NCI-H446 (cell line): ENCODE measurements at regions not wholly inside any gene's neighbourhood (a gene's known extent, or its start where the extent isn't known, plus 50 kb on each side); places are given as distances from the start of the nearest gene placed in this dataset.
"Not testable (repeated sequence)": the region's sequence is repeated elsewhere in the genome, so short reads cannot be mapped to it uniquely, and the experiment has no call there.

ENCODE experiments used
- DNase-seq, 2 experiments: peaks; one replicate each; lab custom pipeline; 2025; lab: John Stamatoyannopoulos, UW

DNA sequence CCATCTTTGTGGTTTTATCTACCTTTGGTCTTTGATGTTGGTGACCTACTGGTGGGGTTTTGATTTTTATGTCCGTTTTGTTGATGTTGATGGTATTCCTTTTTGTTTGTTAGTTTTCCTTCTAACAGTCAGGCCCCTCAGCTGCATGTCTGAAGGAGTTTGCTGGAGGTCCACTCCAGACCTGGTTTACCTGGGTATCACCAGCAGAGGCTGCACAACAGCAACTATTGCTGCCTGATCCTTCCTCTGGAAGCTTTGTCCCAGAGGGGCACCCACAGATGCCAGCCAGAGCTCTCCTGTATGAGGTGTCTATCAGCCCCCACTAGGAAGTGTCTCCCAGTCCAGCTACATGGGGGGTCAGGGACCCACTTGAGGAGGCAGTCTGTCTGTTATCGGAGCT, 199.3 kb upstream of the WDFY3 start:
- DNase-seq: no peak

DNA sequence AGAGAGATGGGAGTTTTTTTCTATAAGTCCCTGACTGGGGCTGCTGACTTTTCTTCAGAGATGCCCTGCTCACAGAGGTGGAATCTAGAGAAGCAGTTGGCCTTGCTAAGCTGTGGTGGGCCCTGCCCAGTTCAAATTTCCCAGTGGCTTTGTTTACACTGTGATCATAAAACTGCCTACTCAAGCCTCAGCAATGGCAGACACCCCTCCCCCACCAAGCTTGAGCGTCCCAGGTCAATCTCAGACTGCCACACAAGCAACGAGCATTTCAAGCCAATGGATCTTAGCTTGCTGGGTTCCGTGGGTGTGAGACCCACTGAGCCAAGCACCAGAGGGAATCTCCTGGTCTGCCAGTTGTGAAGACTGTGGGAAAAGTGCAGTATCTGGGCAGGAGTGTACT, 199.8 kb upstream of the WDFY3 start:
- no peak for DNase-seq

DNA sequence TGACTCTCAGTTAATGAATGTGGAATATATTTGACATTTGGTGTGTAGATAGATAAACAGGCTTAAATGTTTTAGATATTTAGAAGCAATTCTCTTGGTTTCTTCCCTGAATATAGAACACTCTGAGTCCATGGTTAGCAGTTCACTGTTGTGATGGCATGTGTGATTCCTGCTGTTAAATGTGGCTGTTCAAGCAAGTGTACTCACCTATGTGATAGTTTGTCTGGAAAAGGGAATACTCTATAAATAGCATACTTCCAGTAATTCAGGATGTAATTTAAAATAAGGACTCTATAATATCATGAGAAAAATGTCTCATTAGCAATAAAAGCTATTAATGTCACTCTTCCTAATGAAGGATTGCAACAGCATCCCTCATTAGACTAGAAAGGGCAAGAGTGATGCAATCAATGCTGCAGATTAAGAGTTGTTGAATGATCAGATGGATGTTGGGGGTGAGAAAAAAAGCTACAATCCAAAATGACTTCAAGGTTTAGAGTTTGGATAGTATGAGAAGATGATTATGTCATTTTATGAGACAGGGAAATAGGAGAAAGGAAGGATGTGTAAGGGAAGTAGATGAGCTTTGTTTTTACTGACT, 201.8 kb upstream of the WDFY3 start:
- DNase-seq: no peak

DNA sequence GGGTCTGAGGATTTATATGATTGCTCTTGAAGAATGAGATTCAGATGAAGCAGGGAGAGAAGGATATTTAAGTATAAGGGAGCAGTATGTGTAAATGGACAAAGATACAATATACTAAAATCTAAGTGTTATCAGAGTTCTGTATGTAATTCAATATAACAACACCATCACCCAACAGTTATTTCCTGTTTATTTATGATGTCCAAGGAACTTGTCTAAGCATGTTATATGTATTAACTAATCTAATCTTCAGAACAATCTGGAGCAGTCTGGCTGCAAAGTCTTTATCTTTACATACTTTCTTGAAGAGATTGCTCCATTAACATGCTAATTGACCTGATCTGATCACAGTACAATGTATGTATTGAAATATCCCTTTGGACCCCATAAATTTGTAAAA, 203.8 kb upstream of the WDFY3 start:
- DNase-seq: no peak

DNA sequence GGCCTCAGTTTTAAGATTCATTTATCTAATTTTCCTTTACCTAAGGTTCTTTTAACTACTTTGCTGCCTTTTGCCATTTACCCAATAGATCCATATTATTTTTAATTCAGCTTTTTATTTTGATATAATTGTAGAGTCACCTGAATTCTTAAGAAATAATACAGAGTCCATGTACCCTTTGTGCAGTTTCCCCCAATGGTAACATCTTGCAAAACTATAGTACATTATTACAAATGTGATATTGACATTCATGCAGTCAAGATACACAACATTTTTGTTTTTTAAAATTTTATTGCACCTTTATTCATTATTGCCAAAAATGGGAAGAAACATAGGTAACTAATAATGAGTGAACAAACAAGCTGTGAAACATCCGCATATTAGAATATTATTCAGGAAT, 208.7 kb upstream of the WDFY3 start:
- no peak for DNase-seq

DNA sequence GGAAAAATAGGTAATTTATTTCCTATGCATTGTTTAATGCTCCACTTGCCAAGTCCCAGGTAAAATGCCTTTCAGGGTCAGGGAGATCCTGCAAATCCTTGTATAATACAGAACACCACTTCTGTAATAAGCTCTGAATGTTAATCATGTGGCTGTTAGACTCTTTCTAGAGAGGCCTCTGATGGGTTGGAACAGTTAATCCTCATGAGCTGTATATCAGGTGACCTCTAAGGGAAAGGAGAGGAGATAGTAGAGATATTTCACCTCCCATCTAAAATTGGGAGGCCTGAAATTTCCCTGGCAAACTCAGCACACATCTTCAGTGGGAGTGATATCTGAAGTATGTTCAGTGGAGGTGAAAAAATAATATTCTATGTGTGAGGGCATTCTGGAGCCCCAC, 210.6 kb upstream of the WDFY3 start:
- DNase-seq: no peak

DNA sequence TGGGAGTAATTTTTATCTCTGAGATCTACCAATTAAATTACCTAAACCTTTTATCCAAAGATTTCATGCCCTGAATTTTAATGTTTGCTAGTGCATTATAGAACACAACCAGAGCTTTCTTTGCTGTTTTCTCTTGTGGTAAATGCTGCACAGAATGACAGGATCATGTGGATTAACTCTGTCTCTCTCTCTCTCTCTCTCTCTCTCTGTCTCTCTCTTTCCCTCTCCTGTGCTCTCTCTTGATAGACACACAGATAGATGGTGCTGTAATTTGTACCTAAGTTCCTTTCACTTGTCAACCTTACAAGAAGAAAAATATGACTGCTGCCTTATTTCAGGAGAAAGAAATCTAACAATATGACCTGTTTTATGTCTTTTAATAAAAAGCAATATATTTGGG, 211.2 kb upstream of the WDFY3 start:
- no peak for DNase-seq

DNA sequence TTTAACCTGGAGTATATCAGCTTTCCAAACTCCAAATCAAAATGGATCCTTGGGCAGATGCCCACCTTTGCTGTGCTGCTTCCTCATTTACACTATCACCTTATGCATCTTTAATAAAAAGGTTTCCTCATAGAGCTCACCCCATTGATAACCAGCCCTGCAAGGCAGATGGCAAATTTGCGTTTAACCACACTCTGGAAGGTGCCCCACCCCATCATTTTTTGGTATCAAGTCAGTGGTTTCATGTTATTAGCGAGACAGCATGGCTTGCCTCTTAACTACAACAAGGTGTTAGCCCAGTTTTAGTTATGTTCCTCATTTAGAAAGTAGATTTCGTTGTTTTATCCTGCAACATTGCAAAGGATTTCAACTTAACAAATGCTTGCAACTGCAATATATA, 214.0 kb upstream of the WDFY3 start:
- DNase-seq: no peak

DNA sequence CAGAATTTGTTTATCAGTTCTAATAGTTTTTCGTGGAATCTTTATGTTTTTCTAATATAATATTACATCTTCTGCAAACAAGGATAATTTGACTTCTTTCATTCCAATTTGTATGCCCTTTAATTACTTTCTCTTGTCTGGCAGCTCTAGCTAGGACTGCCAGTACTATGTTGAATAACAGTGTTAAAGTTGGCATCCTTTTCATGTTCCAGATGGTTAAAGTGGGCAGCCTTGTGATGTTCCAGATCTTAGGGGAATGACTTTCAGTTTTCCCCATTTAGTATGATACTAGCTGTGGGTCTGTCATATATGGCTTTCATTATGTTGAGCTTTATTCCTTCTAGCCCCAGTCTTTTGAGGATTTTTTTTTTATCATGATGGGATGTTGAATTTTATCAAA, 220.6 kb upstream of the WDFY3 start:
- DNase-seq: peak; percentile 79 to 81

DNA sequence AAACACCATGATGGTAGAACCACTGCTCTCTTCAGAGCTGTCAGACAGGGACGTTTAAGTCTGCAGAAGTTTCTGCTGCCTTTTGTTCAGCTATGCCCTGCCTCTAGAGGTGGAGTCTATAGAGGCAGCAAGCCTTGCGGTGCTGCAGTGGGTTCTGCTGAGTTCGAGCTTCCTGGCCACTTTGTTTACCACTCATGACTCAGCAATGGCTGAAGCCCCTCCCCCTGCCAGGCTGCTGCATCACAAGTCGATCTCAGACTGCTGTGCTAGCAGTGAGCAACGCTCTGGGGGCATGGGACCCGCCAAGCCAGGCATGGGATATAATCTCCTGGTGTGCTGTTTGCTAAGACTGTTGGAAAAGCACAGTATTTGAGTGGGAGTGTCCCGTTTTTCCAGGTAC, 229.5 kb upstream of the WDFY3 start:
- DNase-seq: not testable (repeated sequence)

DNA sequence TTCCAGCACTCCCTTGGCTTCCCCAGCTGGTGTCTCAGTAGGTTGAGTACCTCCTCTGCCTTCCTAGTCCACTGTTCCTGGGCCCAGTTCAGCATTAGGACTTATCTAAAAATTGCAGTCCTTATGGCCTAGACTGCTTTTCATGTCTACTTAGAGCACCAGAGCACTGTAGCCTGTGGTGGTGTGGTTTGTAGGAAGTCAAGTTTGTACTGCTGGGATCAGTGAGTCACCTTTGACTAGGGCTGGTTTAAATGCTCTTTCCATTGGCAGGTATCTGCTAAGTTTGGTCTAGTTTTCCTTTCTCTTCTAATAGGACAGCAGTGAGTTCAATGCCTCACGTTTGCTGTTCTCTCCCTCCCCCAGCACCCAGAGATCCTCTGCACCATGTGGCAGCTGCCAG, 233.6 kb upstream of the WDFY3 start:
- DNase-seq: no peak

DNA sequence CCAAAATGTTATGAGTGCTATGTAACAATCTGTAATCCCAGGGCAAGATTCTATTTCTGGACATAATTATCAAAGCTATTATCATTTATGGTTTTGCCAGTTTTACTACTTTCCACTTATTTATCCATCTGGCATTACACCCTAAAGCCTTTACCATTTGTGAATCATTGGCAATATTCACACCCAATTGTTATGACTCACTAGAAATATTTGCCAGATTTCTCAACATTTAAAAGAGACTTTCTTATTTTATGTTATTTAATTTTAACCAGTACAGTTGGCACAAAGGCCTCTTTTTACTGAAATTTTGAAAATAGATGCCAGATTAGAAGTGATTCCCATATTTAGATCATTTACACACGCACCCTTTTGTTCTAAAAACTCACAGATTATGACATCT, 242.7 kb upstream of the WDFY3 start:
- peak in 1 of 2 experiments; percentile 47 for DNase-seq

DNA sequence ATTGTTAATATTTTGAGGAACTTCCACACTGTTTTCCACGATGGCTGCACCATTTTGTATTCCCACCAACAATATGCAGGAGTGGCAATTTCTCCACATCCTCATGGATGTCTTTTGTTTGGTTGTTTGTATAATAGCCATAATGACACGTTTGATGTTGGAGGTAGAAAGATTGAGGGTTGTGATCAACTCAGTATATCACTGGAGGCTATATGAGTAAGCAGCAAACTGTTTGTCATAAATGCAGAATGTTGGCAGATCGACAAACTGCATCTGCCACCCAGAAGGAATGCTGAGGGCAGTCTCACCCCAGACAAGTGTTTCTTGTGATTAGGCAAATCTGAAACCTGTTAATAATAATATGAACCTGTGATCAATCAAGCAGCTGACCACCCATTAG, 243.9 kb upstream of the WDFY3 start:
- peak in 1 of 2 experiments; percentile 31 for DNase-seq

DNA sequence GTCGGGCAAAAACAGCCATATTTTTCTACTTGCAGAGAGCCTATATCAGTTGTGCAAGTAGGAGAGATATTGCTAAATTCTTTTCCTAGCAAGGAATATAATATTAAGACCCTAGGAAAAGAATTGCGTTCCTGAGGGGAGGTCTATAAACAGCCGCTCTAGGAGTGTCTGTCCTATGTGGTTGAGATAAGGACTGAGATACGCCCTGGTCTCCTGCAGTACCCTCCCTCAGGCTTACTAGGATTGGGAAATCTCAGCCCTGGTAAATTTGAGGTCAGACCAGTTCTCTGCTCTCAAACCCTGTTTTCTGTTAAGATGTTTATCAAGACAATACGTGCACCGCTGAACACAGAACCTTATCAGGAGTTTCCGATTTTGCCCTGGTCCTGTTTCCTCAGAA, 250.1 kb upstream of the WDFY3 start:
- not testable (repeated sequence) for DNase-seq

DNA sequence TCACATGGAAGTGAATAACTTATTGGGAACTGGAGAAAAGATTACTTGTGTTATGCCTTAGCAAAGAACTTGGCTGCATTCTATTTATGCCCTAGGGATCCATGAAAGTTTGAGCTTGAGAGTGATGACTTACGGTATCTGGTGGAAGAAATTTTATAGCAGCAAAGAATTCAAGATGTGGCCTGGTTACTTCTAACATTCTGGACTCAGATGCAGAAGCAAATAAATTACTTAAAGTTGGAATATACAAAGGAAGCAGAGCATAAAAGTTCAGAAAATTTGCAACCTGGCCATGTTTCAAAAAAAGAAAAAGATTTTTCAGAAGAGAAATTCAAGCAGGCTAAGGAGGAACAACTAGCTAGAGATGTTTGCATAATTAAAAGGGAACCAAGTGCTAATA, 252.3 kb upstream of the WDFY3 start:
- DNase-seq: no peak

DNA sequence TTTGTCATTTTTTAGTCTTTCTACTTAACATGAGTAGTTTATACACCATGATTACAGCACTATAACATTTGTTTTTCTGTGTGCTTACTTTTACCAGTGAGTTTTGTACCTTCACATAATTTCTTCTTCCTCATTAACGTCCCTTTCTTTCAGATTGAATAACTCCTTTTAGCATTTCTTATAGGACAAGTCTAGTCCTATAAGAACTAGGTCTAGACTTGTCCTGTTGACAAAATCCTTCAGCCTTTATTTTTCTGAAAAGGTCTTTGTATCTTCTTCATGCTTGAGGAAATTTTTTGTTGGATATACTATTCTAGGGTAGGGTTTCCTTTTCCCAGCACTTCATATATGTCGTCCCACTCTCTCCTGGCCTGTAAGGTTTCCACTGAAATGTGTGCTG, 253.3 kb upstream of the ARHGAP24 start:
- no peak for DNase-seq

DNA sequence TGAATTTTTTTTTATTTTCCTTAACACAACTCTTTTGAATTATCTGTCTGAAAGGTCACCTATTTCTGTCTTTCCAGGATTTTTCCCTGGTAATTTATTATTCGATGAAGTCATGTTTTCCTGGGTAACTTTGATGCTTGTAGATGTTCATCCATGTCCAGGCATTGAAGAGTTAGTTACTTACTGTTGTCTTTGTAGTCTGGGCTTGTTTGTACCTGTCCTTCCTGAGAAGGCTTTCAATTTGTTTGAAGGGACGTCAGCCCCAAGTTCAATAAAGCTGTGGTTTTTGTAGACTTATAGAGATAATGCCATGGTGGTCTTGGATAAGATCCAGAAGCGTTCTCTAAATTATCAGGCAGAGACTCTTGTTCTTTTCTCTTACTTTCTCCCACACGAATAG, 252.4 kb upstream of the ARHGAP24 start:
- DNase-seq: no peak

DNA sequence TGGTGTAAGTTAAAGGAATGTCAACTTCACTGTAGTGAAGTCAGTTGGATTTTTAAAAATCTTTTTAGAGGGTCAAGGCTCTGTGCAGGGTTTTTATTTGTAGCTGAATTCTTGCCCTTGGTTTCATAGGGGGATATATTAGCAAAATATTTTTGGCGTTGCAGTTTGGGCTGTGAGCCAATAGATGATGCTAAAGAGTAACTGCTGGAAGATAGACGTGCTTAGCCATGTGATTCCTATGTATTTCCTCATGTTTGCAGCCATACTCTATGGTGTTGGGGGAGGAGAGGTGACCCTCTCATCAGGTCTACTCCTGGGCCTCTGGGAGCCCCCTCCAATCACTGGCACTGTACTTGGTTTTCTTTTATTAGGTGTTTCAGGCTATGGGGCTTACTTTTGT, 246.7 kb upstream of the ARHGAP24 start:
- DNase-seq: no peak

DNA sequence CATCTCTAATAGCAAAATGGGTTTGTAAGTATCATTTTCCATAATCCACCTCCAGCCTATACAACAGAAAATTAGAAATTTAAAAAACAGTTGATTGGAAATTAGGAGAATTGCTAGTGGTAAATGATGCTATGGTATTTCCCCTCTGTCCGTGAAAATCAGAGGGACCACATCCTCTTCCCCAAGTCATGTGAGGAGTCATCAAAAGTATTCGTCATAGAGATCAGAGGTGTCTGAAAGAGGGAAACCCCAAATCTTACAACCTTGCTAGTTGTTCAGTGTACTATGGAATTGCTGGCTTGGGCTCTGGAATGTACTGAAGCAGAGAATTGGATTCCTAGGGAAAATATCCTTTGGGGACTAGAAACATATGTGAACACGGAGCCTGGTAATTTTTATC, 241.4 kb upstream of the ARHGAP24 start:
- no peak for DNase-seq

DNA sequence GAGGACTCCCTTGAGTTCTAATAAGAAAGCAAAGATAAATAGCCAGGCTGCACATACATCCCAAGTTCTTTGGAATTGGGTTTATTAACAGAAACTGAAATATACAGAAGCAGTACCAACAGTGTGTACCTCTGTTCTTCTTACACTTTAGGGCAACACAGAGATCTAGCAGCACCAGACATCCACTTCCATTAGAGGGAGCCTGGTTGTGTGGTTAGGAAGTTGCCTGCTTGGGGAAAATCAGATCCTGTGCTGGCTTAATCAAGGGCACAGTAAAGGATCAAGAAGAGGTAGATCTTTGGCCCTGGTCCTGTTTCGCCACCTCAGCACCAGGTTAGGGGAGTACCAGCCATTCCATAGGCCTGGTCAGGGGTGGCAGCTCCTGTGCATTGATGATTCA, 231.1 kb upstream of the ARHGAP24 start:
- no peak for DNase-seq

DNA sequence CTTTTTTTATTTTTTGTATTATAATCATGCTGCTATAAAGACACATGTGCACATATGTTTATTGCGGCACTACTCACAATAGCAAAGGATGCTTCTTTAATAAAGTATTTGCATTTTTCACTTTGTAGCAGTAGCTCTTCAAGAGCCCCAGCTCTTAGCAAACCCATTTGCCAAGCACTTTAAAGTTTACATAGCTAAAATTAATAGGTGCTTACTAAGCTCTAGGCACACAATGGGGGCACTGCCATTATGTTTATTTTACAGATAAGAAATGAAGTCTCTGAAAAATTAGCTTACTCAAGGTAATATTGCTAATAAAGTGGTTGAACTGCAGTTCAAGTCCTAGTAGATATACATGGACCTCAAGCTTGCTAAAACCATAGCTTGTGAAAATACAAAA, 230.3 kb upstream of the ARHGAP24 start:
- DNase-seq: no peak

DNA sequence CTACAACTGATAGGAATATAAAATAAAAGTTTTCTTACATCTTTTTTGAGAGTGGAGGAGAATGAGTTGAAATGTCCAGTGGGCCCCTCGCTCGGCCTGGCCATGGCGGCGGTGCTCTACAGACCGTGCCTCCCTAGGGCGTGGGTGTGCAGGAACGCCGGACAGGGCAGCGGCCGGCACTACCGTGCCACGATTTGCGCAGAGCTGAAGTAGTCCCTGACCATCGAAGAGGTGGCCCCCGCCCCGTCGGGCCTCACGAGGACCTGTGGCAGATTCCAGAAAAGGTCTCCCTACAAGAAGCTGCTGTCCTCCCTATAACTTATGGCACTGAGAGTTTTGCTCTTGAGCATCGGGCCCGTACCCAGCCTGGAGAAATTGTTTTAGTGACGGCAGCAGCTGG, 228.9 kb upstream of the ARHGAP24 start:
- no peak for DNase-seq

DNA sequence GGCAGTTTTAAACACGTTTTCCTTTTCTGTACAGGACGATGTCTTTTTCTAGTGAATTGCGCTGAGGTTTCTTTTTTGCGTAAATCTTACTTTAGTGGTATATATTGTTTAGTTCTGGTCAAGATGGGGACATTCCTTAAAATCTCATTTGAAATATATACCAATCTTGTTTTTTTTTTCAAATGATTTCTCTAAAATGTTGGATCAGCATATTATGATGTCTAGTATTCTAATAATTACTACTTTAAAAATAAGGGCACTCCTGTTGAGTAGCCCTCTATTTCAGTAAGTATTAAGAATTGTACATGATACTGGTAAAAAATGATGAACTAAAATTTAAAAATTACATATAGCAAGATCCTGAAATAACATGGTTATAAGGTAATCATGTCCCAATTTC, 224.1 kb upstream of the ARHGAP24 start:
- DNase-seq: no peak

DNA sequence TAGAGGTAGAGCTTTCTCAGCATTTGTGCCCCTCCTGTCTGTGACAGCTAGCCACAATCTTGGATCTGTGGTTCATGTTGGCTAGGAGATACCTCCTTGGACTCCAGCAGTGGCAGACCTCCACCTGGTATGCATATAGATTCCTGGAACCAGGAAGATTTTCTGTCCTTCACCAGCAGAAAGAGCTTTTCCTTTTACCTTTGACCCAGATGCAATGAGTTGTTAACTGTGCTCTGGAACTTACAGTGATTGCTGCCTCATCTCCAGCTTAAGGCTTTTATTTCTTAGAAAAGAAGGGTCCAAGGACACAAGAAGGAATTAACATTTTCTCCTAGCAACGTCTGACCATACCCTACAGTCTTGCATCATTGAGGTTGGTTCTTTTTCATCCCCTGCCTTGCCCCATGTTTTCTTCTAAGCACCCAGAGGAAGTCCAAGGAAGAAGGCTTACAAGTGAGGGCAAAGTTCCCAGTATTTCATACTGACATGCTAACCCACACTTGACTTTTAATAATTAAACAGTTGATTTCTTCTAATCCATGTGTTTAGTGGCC, 217.1 kb upstream of the ARHGAP24 start:
- DNase-seq: no peak

DNA sequence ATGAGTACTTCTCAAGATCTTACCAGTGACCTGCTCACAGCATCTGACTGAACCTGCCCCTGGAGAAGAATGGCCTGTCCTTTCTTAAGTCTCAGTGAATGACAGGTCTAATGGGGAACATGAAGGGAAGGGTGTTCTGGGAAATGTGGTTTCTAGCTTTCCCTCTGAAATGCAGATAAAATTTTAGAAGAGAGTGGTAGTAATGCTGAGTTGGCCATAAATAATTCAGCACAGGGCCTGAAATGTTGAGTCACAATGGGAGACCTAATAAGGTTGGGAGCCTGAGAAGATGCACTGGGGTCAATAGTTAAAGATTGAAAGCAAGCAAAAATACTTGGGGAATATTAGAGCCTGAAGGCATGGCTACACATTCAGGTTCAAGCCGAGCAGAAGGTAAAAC, 214.9 kb upstream of the ARHGAP24 start:
- DNase-seq: no peak
